Uterus (tissue), 2 donors: ENCODE measurements at regions not wholly inside any gene's neighbourhood (a gene's known extent, or its start where the extent isn't known, plus 50 kb on each side); places are given as distances from the start of the nearest gene placed in this dataset.

Experiments
- CTCF ChIP-seq, 4 experiments: fragments of 200-600 bp in 2 of 4; fragments of 450-650 bp in 2 of 4; sonication (generic) in 2 of 4; IDR thresholded peaks; one replicate each; pipeline ENCODE4 v1.5.1; 2016 to 2019; ENCODE audit warnings: antibody characterized with exemption in 4 of 4, mild to moderate bottlenecking in 2 of 4, moderate library complexity in 1 of 4
- POLR2A ChIP-seq, 2 donors: fragments of 450-650 bp; IDR thresholded peaks; one replicate each; pipeline ENCODE4 v1.6.1; 2016; ENCODE audit warnings: antibody characterized with exemption in 2 of 2, mild to moderate bottlenecking in 1 of 2, moderate library complexity in 1 of 2

- TF ChIP-seq CTCF (IDR thresholded peaks at IDR 0.05) (no peak), POLR2A (IDR thresholded peaks at IDR 0.05) (no peak)
These were observed 65.9 kb upstream of the KLF12 start for GRCh38 chr13:74200081-74200480.
